IMR-90 (cell line): ENCODE measurements at regions not wholly inside any gene's neighbourhood (a gene's known extent, or its start where the extent isn't known, plus 50 kb on each side); places are given as distances from the start of the nearest gene placed in this dataset.

Experiments used
- BHLHE40 ChIP-seq: fragments of 150-350 bp; IDR thresholded peaks from 2 replicates; pipeline ENCODE4 v1.6.1; 2016; ENCODE audit warnings: mild to moderate bottlenecking, low read depth, low read length
- CEBPB ChIP-seq: IDR thresholded peaks from 2 replicates; pipeline ENCODE4 v1.6.1; 2012; ENCODE audit warnings: low read depth, low read length, improper control_type of control experiment
- CHD1 ChIP-seq: IDR thresholded peaks from 2 replicates; pipeline ENCODE4 v1.6.1; 2012; ENCODE audit warnings: low read depth, low read length, improper control_type of control experiment
- MAZ ChIP-seq: IDR thresholded peaks from 2 replicates; pipeline ENCODE4 v1.6.1; 2012; ENCODE audit warnings: low read depth, mild to moderate bottlenecking, low read length, improper control_type of control experiment, moderate library complexity, borderline replicate concordance
- MXI1 ChIP-seq: IDR thresholded peaks from 2 replicates; pipeline ENCODE4 v1.6.1; 2012; ENCODE audit warnings: low read depth, mild to moderate bottlenecking, low read length, moderate library complexity, borderline replicate concordance
- POLR2A ChIP-seq: IDR thresholded peaks from 2 replicates; pipeline ENCODE4 v1.6.1; 2012; ENCODE audit warnings: mild to moderate bottlenecking, low read depth, low read length
- RAD21 ChIP-seq: IDR thresholded peaks from 2 replicates; pipeline ENCODE4 v1.6.1; 2012; ENCODE audit warnings: low read length, improper control_type of control experiment
- SMC3 ChIP-seq: fragments of 150-350 bp; IDR thresholded peaks from 2 replicates; pipeline ENCODE4 v1.6.1; 2016; ENCODE audit warnings: low read depth, mild to moderate bottlenecking, antibody characterized with exemption, low read length, moderate library complexity
- TF ChIP-seq, protein P1 (sequence below): conservative IDR thresholded peaks from 2 replicates; pipeline ENCODE4 v1.5.1; 2012; ENCODE audit warnings: mild to moderate bottlenecking, low read depth, low read length, improper control_type of control experiment
- TF ChIP-seq, protein P2 (sequence below): fragments of 150-350 bp; IDR thresholded peaks from 2 replicates; pipeline ENCODE4 v1.6.1; 2016; ENCODE audit warnings: low read depth, mild to moderate bottlenecking, low read length, moderate library complexity, borderline replicate concordance

DNA sequence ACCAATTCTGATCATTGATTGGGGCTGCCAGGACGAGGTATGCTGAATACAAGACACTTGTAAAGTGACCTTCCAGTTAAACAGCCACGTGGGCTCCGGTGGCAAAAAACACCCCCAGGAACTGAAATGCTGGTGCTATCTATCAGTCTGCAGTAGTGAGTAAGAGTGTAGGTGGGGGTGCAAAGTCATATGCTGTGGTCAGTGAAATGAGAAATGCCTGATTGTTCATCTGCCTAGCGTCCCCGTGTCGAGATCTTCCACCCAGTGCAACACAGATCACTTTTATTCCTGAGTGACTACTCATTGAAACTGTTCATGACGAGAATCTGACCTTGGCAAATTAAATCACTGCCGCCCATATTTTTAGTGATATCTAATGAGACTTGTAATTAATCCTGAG is 806.5 kb upstream of the GOT2 start:
- no peak for TF ChIP-seq MAZ
- 0 out of 2 replicates have a peak, but pooled peaks have one; percentile 9 for TF ChIP-seq BHLHE40
- TF ChIP-seq, protein P1, sequence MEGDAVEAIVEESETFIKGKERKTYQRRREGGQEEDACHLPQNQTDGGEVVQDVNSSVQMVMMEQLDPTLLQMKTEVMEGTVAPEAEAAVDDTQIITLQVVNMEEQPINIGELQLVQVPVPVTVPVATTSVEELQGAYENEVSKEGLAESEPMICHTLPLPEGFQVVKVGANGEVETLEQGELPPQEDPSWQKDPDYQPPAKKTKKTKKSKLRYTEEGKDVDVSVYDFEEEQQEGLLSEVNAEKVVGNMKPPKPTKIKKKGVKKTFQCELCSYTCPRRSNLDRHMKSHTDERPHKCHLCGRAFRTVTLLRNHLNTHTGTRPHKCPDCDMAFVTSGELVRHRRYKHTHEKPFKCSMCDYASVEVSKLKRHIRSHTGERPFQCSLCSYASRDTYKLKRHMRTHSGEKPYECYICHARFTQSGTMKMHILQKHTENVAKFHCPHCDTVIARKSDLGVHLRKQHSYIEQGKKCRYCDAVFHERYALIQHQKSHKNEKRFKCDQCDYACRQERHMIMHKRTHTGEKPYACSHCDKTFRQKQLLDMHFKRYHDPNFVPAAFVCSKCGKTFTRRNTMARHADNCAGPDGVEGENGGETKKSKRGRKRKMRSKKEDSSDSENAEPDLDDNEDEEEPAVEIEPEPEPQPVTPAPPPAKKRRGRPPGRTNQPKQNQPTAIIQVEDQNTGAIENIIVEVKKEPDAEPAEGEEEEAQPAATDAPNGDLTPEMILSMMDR: no peak
- no peak for TF ChIP-seq POLR2A
- no peak for TF ChIP-seq RAD21
- TF ChIP-seq, protein P2, sequence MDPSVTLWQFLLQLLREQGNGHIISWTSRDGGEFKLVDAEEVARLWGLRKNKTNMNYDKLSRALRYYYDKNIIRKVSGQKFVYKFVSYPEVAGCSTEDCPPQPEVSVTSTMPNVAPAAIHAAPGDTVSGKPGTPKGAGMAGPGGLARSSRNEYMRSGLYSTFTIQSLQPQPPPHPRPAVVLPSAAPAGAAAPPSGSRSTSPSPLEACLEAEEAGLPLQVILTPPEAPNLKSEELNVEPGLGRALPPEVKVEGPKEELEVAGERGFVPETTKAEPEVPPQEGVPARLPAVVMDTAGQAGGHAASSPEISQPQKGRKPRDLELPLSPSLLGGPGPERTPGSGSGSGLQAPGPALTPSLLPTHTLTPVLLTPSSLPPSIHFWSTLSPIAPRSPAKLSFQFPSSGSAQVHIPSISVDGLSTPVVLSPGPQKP: no peak
- no peak for TF ChIP-seq MXI1
- TF ChIP-seq CEBPB: no peak
- no peak for TF ChIP-seq SMC3
- no peak for TF ChIP-seq CHD1
